SK-N-SH (cell line): ENCODE measurements at regions not wholly inside any gene's neighbourhood (a gene's known extent, or its start where the extent isn't known, plus 50 kb on each side); places are given as distances from the start of the nearest gene placed in this dataset.

ENCODE experiments used
- CTCF ChIA-PET: fragments of 300-600, 350-600 bp; formaldehyde crosslinking; extraction: SDS; loops from one replicate; lab custom pipeline; 2021; lab: Yijun Ruan, JAX
- POLR2A ChIA-PET: fragments of 350-600 bp; sonication (Branson Sonifier 250); formaldehyde crosslinking; extraction: SDS; loops from one replicate; lab custom pipeline; 2020; ENCODE audit warnings: antibody characterized with exemption, inconsistent platforms; lab: Yijun Ruan, JAX
- DNase-seq: peaks from one replicate; pipeline ENCODE4 v3.0.0; 2012
- H2AFZ ChIP-seq: fragments of 200-600 bp; sonication (generic); 2 replicates; pipeline ENCODE4 v1.8.1; 2016; ENCODE audit warnings: antibody characterized with exemption, mild to moderate bottlenecking, low read depth
- H3F3A ChIP-seq: fragments of 200-600 bp; sonication (generic); replicated peaks from 2 replicates; pipeline ENCODE3; 2016; ENCODE audit warnings: antibody characterized with exemption, mild to moderate bottlenecking; ENCODE audit not compliant: insufficient read depth
- H3K27ac ChIP-seq, 2 experiments: fragments of 200-500 bp in 1 of 2; fragments of 200-600 bp in 1 of 2; sonication (Bioruptor generic) in 1 of 2; sonication (generic), shearing (Covaris generic) in 1 of 2; 2 replicates each; pipeline versions ENCODE4 v1.5.1 to v1.6.1; 2014 to 2016; ENCODE audit warnings: low read depth in 2 of 2, inconsistent platforms in 1 of 2, low read length in 1 of 2, mild to moderate bottlenecking in 1 of 2, mixed read lengths in 1 of 2
- H3K27me3 ChIP-seq: fragments of 200-600 bp; sonication (generic), shearing (Covaris generic); 2 replicates; pipeline ENCODE4 v1.6.1; 2016; ENCODE audit warnings: mixed run types; ENCODE audit not compliant: insufficient read depth
- H3K36me3 ChIP-seq, 2 experiments: fragments of 200-500 bp in 1 of 2; fragments of 200-600 bp in 1 of 2; sonication (Bioruptor generic) in 1 of 2; sonication (generic) in 1 of 2; replicated peaks in 1 of 2; 2 replicates each; pipeline versions ENCODE3 to v1.5.1; 2014 to 2016; ENCODE audit warnings: low read length in 1 of 2, mild to moderate bottlenecking in 1 of 2; ENCODE audit not compliant: insufficient read depth in 2 of 2, control insufficient read depth in 1 of 2
- H3K4me1 ChIP-seq, 2 experiments: fragments of 200-500 bp in 1 of 2; fragments of 200-600 bp in 1 of 2; sonication (Bioruptor generic) in 1 of 2; sonication (generic), shearing (Covaris generic) in 1 of 2; 2 replicates each; pipeline versions ENCODE4 v1.5.1 to v1.6.1; 2014 to 2016; ENCODE audit warnings: low read depth in 1 of 2, low read length in 1 of 2, mixed run types in 1 of 2; ENCODE audit not compliant: insufficient read depth in 2 of 2, control insufficient read depth in 1 of 2
- H3K4me2 ChIP-seq: fragments of 200-600 bp; sonication (generic), shearing (Covaris generic); 2 replicates; pipeline ENCODE4 v1.6.1; 2017; ENCODE audit warnings: mixed run types
- H3K4me3 ChIP-seq, 2 experiments: fragments of 200-500 bp in 1 of 2; fragments of 200-600 bp in 1 of 2; sonication (Bioruptor generic) in 1 of 2; sonication (generic), shearing (Covaris generic) in 1 of 2; 2 replicates each; pipeline versions ENCODE4 v1.5.1 to v1.8.1; 2014 to 2016; ENCODE audit warnings: low read depth in 2 of 2, inconsistent platforms in 1 of 2, low read length in 1 of 2, mild to moderate bottlenecking in 1 of 2, mixed read lengths in 1 of 2, moderate library complexity in 1 of 2
- H3K79me2 ChIP-seq: fragments of 200-600 bp; sonication (generic); 2 replicates; pipeline ENCODE4 v1.8.1; 2017; ENCODE audit warnings: mild to moderate bottlenecking; ENCODE audit not compliant: insufficient read depth
- H3K9ac ChIP-seq: fragments of 200-600 bp; sonication (generic); 2 replicates; pipeline ENCODE4 v1.6.1; 2017; ENCODE audit warnings: mixed run types
- H3K9me2 ChIP-seq: fragments of 200-600 bp; sonication (generic); 2 replicates; pipeline ENCODE4 v1.6.1; 2017; ENCODE audit warnings: mixed run types
- H3K9me3 ChIP-seq: fragments of 200-600 bp; sonication (generic); 2 replicates; pipeline ENCODE4 v1.6.1; 2017; ENCODE audit warnings: mixed run types, mild to moderate bottlenecking, moderate library complexity
- H4K20me1 ChIP-seq: fragments of 200-600 bp; sonication (generic); 2 replicates; pipeline ENCODE4 v1.6.1; 2017; ENCODE audit warnings: mild to moderate bottlenecking, mixed run types; ENCODE audit not compliant: insufficient read depth
- EP300 ChIP-seq, 2 experiments: IDR thresholded peaks; 2 replicates each; pipeline versions ENCODE4 v1.4.0 to v1.6.1; 2012; ENCODE audit warnings: borderline replicate concordance in 1 of 2, low read depth in 1 of 2, low read length in 1 of 2
- FOSL2 ChIP-seq: IDR thresholded peaks from 2 replicates; pipeline ENCODE4 v1.4.0; 2012; ENCODE audit warnings: low read depth, mild to moderate bottlenecking, moderate library complexity, borderline replicate concordance
- GABPA ChIP-seq: IDR thresholded peaks from 2 replicates; pipeline ENCODE4 v1.4.0; 2012; ENCODE audit warnings: low read depth, mild to moderate bottlenecking
- MEF2A ChIP-seq: IDR thresholded peaks from 2 replicates; pipeline ENCODE4 v1.4.0; 2012; ENCODE audit warnings: low read depth, borderline replicate concordance
- MXI1 ChIP-seq: IDR thresholded peaks from 2 replicates; pipeline ENCODE4 v1.6.1; 2012; ENCODE audit warnings: mild to moderate bottlenecking, low read depth, low read length, improper control_type of control experiment
- NFIC ChIP-seq: IDR thresholded peaks from 2 replicates; pipeline ENCODE4 v1.4.0; 2012; ENCODE audit warnings: borderline replicate concordance
- RAD21 ChIP-seq: IDR thresholded peaks from 2 replicates; pipeline ENCODE4 v1.6.1; 2012; ENCODE audit warnings: mild to moderate bottlenecking, low read length
- RCOR1 ChIP-seq: fragments of 150-350 bp; IDR thresholded peaks from 2 replicates; pipeline ENCODE4 v1.6.1; 2017; ENCODE audit warnings: antibody characterized with exemption, low read length
- RXRA ChIP-seq: IDR thresholded peaks from 2 replicates; pipeline ENCODE4 v1.4.0; 2012; ENCODE audit warnings: low read depth, mild to moderate bottlenecking, borderline replicate concordance
- TCF12 ChIP-seq: IDR thresholded peaks from 2 replicates; pipeline ENCODE4 v1.4.0; 2012
- TEAD4 ChIP-seq: IDR thresholded peaks from 2 replicates; pipeline ENCODE4 v1.4.0; 2012; ENCODE audit warnings: mild to moderate bottlenecking, borderline replicate concordance; ENCODE audit not compliant: insufficient read depth
- YY1 ChIP-seq: IDR thresholded peaks from 2 replicates; pipeline ENCODE4 v1.4.0; 2012; ENCODE audit warnings: low read depth, mild to moderate bottlenecking
- WGBS: methylation state at CpG from one replicate; pipeline ENCODE4 v1.1.6; 2017; ENCODE audit warnings: low lambda C conversion rate; 5-methylcytosine and 5-hydroxymethylcytosine counted together
- TF ChIP-seq, protein P1 (sequence below): IDR thresholded peaks from 2 replicates; pipeline ENCODE4 v1.4.0; 2012; ENCODE audit warnings: low read depth, borderline replicate concordance
- TF ChIP-seq, protein P2 (sequence below): IDR thresholded peaks from 2 replicates; pipeline ENCODE4; 2012
- TF ChIP-seq, protein P3 (sequence below): IDR thresholded peaks from 2 replicates; pipeline ENCODE4 v1.4.0; 2012; ENCODE audit warnings: low read depth, borderline replicate concordance
- TF ChIP-seq, protein P4 (sequence below): IDR thresholded peaks from 2 replicates; pipeline ENCODE4 v1.4.0; 2012; ENCODE audit warnings: low read depth
- TF ChIP-seq, protein P5 (sequence below): IDR thresholded peaks from 2 replicates; pipeline ENCODE4 v1.6.1; 2012; ENCODE audit warnings: mild to moderate bottlenecking, low read depth, low read length, moderate library complexity

DNA sequence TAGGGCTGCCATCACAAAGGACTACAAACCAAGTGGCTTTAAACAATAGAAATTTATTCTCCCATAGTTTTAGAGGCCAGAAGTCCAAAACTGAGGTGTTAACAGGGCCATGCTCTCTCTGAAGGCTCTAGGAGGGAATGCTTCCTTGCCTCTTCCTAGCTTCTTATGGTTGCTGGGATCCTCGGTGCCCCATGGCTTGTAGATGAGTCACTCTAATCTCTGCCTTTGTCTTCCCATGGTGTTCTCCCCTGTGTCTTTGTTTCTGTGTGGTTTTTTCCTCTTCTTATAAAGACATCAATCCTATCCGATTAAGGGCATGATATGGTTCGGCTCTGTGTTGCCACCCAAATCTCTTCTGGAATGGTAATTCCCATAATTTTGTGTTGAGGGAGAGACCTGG is 178.8 kb upstream of the NREP start:
- CTCF ChIA-PET: no interaction called here
- peak overlapping the region in 1 of 2 experiments; percentile 15; a peak in 1 of 4 replicates for H3K27ac ChIP-seq
- H3K4me1 ChIP-seq: peaks cover 0 to 14% of the 10 kb centered on the region in 2 experiments
- H3K36me3 ChIP-seq: no peaks in the 10 kb centered on the region
- no peaks in the 10 kb centered on the region for H3K79me2 ChIP-seq
- TF ChIP-seq RAD21: no peak
- TF ChIP-seq EP300 (IDR thresholded peaks at IDR 0.05; ENCODE audit: borderline replicate concordance in 1 of 2, low read depth in 1 of 2, low read length in 1 of 2): no peak
- TF ChIP-seq FOSL2: peak; percentile 26; the same call in 1 of the 2 replicates
- H3K9me2 ChIP-seq: no peaks in the 10 kb centered on the region
- no peak overlapping the region for H2AFZ ChIP-seq
- H3K4me2 ChIP-seq: 0 out of 2 replicates have a peak overlapping the region, but pooled peaks have one; percentile 12
- H3K27me3 ChIP-seq: no peaks in the 10 kb centered on the region
- H4K20me1 ChIP-seq: no peaks in the 10 kb centered on the region
- no peaks in the 10 kb centered on the region for H3K9me3 ChIP-seq
- H3K4me3 ChIP-seq: no peak overlapping the region
- peaks cover 30% of the 10 kb centered on the region for H3F3A ChIP-seq
- no peak for DNase-seq
- H3K9ac ChIP-seq: no peak overlapping the region
- 86% methylated on average over 3 of the region's 3 CpGs for WGBS
- POLR2A ChIA-PET: no interaction called here

DNA sequence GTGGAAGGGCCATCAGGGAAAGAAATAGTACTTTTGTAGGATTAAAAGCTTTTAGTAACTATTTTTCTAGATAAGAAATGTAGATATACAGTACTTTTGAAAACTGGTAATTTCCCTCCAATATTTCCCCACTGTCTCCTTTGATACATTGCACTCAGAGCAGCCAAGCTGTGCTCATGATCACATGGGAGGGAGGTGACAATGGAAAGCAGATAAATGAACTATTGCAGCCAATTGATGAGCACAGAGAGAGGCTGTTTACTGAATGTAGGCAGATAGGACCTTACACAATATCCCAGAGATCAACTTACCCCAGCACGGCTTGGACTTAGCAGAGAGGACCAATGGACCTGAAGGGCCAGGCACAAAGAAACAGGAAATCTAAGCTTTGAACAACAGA is 178.0 kb upstream of the NREP start:
- WGBS: 93% methylated on average over 1 of the region's 1 CpG
- no peaks in the 10 kb centered on the region for H3K27me3 ChIP-seq
- no peaks in the 10 kb centered on the region for H3K36me3 ChIP-seq
- H3K4me2 ChIP-seq: no peak overlapping the region
- peaks cover 0 to 22% of the 10 kb centered on the region in 2 experiments for H3K4me1 ChIP-seq
- H3F3A ChIP-seq: peaks cover 39% of the 10 kb centered on the region
- H3K4me3 ChIP-seq: no peak overlapping the region
- no peaks in the 10 kb centered on the region for H4K20me1 ChIP-seq
- ChIA-PET POLR2A (no interaction called here), CTCF (interaction anchor here (1.8 kb wide), 1 partner anchor 12 kb away, joined by 5 read pairs; no protein-coding TSS in a partner anchor)
- H3K79me2 ChIP-seq: no peaks in the 10 kb centered on the region
- H2AFZ ChIP-seq: no peak overlapping the region
- no peaks in the 10 kb centered on the region for H3K9me3 ChIP-seq
- no peak for DNase-seq
- H3K9me2 ChIP-seq: no peaks in the 10 kb centered on the region
- H3K27ac ChIP-seq: no peak overlapping the region
- TF ChIP-seq, protein P1, sequence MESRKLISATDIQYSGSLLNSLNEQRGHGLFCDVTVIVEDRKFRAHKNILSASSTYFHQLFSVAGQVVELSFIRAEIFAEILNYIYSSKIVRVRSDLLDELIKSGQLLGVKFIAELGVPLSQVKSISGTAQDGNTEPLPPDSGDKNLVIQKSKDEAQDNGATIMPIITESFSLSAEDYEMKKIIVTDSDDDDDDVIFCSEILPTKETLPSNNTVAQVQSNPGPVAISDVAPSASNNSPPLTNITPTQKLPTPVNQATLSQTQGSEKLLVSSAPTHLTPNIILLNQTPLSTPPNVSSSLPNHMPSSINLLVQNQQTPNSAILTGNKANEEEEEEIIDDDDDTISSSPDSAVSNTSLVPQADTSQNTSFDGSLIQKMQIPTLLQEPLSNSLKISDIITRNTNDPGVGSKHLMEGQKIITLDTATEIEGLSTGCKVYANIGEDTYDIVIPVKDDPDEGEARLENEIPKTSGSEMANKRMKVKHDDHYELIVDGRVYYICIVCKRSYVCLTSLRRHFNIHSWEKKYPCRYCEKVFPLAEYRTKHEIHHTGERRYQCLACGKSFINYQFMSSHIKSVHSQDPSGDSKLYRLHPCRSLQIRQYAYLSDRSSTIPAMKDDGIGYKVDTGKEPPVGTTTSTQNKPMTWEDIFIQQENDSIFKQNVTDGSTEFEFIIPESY: no peak
- TF ChIP-seq GABPA (no peak), EP300 (IDR thresholded peaks at IDR 0.05; ENCODE audit: borderline replicate concordance in 1 of 2, low read depth in 1 of 2, low read length in 1 of 2) (no peak), FOSL2 (no peak), MXI1 (no peak), TCF12 (no peak), RXRA (no peak), YY1 (no peak), MEF2A (no peak), NFIC (no peak), TEAD4 (no peak), RCOR1 (no peak)
- TF ChIP-seq, protein P2, sequence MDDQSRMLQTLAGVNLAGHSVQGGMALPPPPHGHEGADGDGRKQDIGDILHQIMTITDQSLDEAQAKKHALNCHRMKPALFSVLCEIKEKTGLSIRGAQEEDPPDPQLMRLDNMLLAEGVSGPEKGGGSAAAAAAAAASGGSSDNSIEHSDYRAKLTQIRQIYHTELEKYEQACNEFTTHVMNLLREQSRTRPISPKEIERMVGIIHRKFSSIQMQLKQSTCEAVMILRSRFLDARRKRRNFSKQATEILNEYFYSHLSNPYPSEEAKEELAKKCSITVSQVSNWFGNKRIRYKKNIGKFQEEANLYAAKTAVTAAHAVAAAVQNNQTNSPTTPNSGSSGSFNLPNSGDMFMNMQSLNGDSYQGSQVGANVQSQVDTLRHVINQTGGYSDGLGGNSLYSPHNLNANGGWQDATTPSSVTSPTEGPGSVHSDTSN: no peak
- TF ChIP-seq, protein P3, sequence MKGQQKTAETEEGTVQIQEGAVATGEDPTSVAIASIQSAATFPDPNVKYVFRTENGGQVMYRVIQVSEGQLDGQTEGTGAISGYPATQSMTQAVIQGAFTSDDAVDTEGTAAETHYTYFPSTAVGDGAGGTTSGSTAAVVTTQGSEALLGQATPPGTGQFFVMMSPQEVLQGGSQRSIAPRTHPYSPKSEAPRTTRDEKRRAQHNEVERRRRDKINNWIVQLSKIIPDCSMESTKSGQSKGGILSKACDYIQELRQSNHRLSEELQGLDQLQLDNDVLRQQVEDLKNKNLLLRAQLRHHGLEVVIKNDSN: no peak
- TF ChIP-seq, protein P4, sequence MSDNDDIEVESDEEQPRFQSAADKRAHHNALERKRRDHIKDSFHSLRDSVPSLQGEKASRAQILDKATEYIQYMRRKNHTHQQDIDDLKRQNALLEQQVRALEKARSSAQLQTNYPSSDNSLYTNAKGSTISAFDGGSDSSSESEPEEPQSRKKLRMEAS: no peak
- TF ChIP-seq, protein P5, sequence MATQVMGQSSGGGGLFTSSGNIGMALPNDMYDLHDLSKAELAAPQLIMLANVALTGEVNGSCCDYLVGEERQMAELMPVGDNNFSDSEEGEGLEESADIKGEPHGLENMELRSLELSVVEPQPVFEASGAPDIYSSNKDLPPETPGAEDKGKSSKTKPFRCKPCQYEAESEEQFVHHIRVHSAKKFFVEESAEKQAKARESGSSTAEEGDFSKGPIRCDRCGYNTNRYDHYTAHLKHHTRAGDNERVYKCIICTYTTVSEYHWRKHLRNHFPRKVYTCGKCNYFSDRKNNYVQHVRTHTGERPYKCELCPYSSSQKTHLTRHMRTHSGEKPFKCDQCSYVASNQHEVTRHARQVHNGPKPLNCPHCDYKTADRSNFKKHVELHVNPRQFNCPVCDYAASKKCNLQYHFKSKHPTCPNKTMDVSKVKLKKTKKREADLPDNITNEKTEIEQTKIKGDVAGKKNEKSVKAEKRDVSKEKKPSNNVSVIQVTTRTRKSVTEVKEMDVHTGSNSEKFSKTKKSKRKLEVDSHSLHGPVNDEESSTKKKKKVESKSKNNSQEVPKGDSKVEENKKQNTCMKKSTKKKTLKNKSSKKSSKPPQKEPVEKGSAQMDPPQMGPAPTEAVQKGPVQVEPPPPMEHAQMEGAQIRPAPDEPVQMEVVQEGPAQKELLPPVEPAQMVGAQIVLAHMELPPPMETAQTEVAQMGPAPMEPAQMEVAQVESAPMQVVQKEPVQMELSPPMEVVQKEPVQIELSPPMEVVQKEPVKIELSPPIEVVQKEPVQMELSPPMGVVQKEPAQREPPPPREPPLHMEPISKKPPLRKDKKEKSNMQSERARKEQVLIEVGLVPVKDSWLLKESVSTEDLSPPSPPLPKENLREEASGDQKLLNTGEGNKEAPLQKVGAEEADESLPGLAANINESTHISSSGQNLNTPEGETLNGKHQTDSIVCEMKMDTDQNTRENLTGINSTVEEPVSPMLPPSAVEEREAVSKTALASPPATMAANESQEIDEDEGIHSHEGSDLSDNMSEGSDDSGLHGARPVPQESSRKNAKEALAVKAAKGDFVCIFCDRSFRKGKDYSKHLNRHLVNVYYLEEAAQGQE: no peak
- no peak overlapping the region for H3K9ac ChIP-seq
